ENCODE measurements at regions not wholly inside any gene's neighbourhood (a gene's known extent, or its start where the extent isn't known, plus 50 kb on each side); places are given as distances from the start of the nearest gene placed in this dataset.

DNA sequence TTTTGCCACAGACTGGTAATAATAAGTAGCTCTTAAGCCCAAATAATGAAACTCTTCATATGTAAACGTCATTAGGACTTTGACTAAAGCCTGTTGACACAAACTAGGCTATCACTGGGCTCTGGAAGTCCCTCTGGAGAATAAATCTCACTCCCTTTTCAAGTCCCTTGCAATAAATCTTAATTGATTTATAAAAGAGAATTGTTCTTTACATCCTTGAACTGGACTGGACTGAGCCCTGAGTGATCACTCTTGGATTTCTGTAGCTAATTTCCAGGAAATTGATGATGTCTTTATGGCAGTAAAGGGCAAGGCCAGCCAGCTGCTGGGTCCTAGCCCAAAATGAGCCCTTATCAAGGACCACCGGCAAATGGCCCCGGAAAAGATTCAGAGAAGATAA, 1162.7 kb downstream of the BCL11B start:
- H3K36me3 ChIP-seq (ENCODE audit: insufficient read depth, low read depth, low read length), result no peaks in the 10 kb centered on the region
- H3K27me3 ChIP-seq (ENCODE audit: insufficient read depth, low read length), result no peaks in the 10 kb centered on the region
- H3K4me3 ChIP-seq (ENCODE audit: low read length), result no peak overlapping the region
- H3K9me3 ChIP-seq (ENCODE audit: insufficient read depth, low read depth, low read length), result no peaks in the 10 kb centered on the region
- peaks cover 11% of the 10 kb centered on the region for H3K4me1 ChIP-seq (ENCODE audit: insufficient read depth, low read length)
- no peak overlapping the region for H3K9ac ChIP-seq (ENCODE audit: low read depth, low read length)
- no peak overlapping the region for H3K27ac ChIP-seq (ENCODE audit: low read length)

GRCh38 chr14:98112194-98112780, 1159.7 kb downstream of the BCL11B start:
- no peaks in the 10 kb centered on the region for H3K9me3 ChIP-seq (ENCODE audit: insufficient read depth, low read depth, low read length)
- no peaks in the 10 kb centered on the region for H3K36me3 ChIP-seq (ENCODE audit: insufficient read depth, low read depth, low read length)
- H3K4me1 ChIP-seq (ENCODE audit: insufficient read depth, low read length), result peaks cover 11% of the 10 kb centered on the region
- no peaks in the 10 kb centered on the region for H3K27me3 ChIP-seq (ENCODE audit: insufficient read depth, low read length)
- no peak overlapping the region for H3K27ac ChIP-seq (ENCODE audit: low read length)
- no peak overlapping the region for H3K9ac ChIP-seq (ENCODE audit: low read depth, low read length)
- H3K4me3 ChIP-seq (ENCODE audit: low read length), result no peak overlapping the region

GRCh38 chr14:98114122-98114895, 1157.7 kb downstream of the BCL11B start:
- no peak overlapping the region for H3K9ac ChIP-seq (ENCODE audit: low read depth, low read length)
- peaks cover 3% of the 10 kb centered on the region; the same call in 1 of the 2 replicates for H3K4me1 ChIP-seq (ENCODE audit: insufficient read depth, low read length)
- H3K9me3 ChIP-seq (ENCODE audit: insufficient read depth, low read depth, low read length), result no peaks in the 10 kb centered on the region
- H3K36me3 ChIP-seq (ENCODE audit: insufficient read depth, low read depth, low read length), result no peaks in the 10 kb centered on the region
- H3K27ac ChIP-seq (ENCODE audit: low read length), result no peak overlapping the region
- no peak overlapping the region for H3K4me3 ChIP-seq (ENCODE audit: low read length)
- no peaks in the 10 kb centered on the region for H3K27me3 ChIP-seq (ENCODE audit: insufficient read depth, low read length)

- H3K4me3 ChIP-seq (ENCODE audit: low read length), result no peak overlapping the region
- H3K9ac ChIP-seq (ENCODE audit: low read depth, low read length), result no peak overlapping the region
- no peak overlapping the region for H3K27ac ChIP-seq (ENCODE audit: low read length)
- H3K27me3 ChIP-seq (ENCODE audit: insufficient read depth, low read length), result no peaks in the 10 kb centered on the region
- no peaks in the 10 kb centered on the region for H3K9me3 ChIP-seq (ENCODE audit: insufficient read depth, low read depth, low read length)
- no peaks in the 10 kb centered on the region for H3K36me3 ChIP-seq (ENCODE audit: insufficient read depth, low read depth, low read length)
- H3K4me1 ChIP-seq (ENCODE audit: insufficient read depth, low read length), result no peaks in the 10 kb centered on the region
Measured at GRCh38 chr14:98114946-98115345, 1157.1 kb downstream of the BCL11B start.

DNA sequence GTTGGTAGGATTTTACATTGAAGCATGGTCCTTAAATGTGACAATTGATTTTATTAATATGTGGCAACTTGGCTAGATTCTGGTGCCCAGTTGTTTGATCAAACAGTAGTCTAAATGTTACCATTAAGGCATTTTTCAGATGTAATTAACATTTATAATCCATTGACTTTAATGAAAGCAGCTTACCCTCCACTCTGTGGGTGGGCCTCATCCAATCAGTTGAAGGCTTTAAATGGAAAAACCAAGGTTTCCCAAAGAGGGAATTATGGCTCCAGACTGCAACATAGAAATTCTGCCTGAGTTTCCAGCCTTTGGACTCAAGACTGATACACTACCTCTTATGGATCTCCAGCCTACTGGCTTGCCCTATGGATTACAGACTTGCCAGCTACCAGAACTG, 1153.2 kb downstream of the BCL11B start:
- Histone ChIP-seq H3K27me3 (ENCODE audit: insufficient read depth, low read length) (no peaks in the 10 kb centered on the region), H3K27ac (ENCODE audit: low read length) (no peak overlapping the region), H3K9ac (ENCODE audit: low read depth, low read length) (no peak overlapping the region), H3K9me3 (ENCODE audit: insufficient read depth, low read depth, low read length) (no peaks in the 10 kb centered on the region), H3K4me1 (ENCODE audit: insufficient read depth, low read length) (no peaks in the 10 kb centered on the region), H3K4me3 (ENCODE audit: low read length) (no peak overlapping the region), H3K36me3 (ENCODE audit: insufficient read depth, low read depth, low read length) (no peaks in the 10 kb centered on the region)

DNA sequence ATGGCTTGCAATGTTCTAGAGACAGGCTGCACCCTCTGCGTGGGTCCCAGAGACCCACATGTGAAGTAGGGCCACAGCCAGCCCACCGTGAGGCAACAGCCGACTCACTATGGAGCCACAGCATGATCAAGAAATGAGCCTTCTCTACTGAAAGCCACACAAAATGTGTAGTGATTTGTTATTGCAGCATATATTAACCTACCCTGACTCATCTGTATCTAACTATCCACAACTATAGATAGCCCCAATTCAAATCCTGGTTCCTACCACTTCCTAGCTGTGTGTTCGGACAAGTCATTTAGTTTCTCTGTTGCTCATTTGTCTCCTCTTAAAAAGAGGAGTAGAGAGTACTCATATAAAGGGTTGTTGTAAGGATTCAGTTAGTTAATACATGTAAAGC, 1152.3 kb downstream of the BCL11B start:
- Histone ChIP-seq H3K9me3 (ENCODE audit: insufficient read depth, low read depth, low read length) (no peaks in the 10 kb centered on the region), H3K9ac (ENCODE audit: low read depth, low read length) (no peak overlapping the region), H3K4me1 (ENCODE audit: insufficient read depth, low read length) (no peaks in the 10 kb centered on the region), H3K27ac (ENCODE audit: low read length) (no peak overlapping the region), H3K36me3 (ENCODE audit: insufficient read depth, low read depth, low read length) (no peaks in the 10 kb centered on the region), H3K27me3 (ENCODE audit: insufficient read depth, low read length) (no peaks in the 10 kb centered on the region), H3K4me3 (ENCODE audit: low read length) (no peak overlapping the region)

DNA sequence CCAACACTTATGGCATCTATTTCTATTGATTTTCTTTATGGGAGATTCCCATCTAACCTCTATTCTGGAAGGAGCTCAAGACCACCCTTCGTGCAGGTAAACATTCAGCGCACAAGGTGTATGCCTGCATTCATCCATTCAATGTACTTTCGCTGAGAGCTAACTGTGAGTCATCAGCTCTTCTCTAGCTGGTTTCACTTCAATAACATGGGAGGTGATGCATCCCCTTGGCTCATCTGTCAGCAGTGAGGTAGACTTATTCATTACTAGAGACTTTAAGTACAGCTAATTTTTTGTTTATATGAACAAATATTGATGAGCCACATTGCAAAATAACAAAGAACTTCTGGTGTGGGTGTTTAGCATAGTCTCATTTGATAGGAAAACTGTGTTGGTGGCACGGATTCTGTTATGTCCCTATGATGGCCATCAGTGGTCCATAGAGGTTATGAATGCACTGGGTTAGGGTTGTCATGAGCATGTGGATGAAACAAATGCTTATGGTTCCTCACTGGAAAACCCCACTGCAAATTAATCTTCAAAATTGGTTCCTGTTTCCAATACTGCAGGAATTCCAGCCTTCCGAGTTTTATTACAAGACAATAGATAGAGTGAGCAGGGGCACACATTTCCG, 1151.0 kb downstream of the BCL11B start:
- Histone ChIP-seq H3K4me1 (ENCODE audit: insufficient read depth, low read length) (no peaks in the 10 kb centered on the region), H3K9me3 (ENCODE audit: insufficient read depth, low read depth, low read length) (no peaks in the 10 kb centered on the region; the same call in 1 of the 2 replicates), H3K36me3 (ENCODE audit: insufficient read depth, low read depth, low read length) (no peaks in the 10 kb centered on the region), H3K27ac (ENCODE audit: low read length) (no peak overlapping the region), H3K9ac (ENCODE audit: low read depth, low read length) (no peak overlapping the region), H3K4me3 (ENCODE audit: low read length) (no peak overlapping the region), H3K27me3 (ENCODE audit: insufficient read depth, low read length) (no peaks in the 10 kb centered on the region)

GRCh38 chr14:98122527-98122926, 1149.5 kb downstream of the BCL11B start:
- H3K36me3 ChIP-seq (ENCODE audit: insufficient read depth, low read depth, low read length), result no peaks in the 10 kb centered on the region
- no peaks in the 10 kb centered on the region for H3K4me1 ChIP-seq (ENCODE audit: insufficient read depth, low read length)
- H3K27ac ChIP-seq (ENCODE audit: low read length), result no peak overlapping the region
- no peak overlapping the region for H3K9ac ChIP-seq (ENCODE audit: low read depth, low read length)
- H3K27me3 ChIP-seq (ENCODE audit: insufficient read depth, low read length), result no peaks in the 10 kb centered on the region
- no peak overlapping the region for H3K4me3 ChIP-seq (ENCODE audit: low read length)
- H3K9me3 ChIP-seq (ENCODE audit: insufficient read depth, low read depth, low read length), result no peaks in the 10 kb centered on the region; the same call in 1 of the 2 replicates

GRCh38 chr14:98130691-98131090, 1141.3 kb downstream of the BCL11B start:
- Histone ChIP-seq H3K9me3 (ENCODE audit: insufficient read depth, low read depth, low read length) (no peaks in the 10 kb centered on the region), H3K27me3 (ENCODE audit: insufficient read depth, low read length) (no peaks in the 10 kb centered on the region), H3K9ac (ENCODE audit: low read depth, low read length) (no peak overlapping the region), H3K36me3 (ENCODE audit: insufficient read depth, low read depth, low read length) (no peaks in the 10 kb centered on the region), H3K4me1 (ENCODE audit: insufficient read depth, low read length) (no peaks in the 10 kb centered on the region), H3K4me3 (ENCODE audit: low read length) (no peak overlapping the region), H3K27ac (ENCODE audit: low read length) (no peak overlapping the region)

DNA sequence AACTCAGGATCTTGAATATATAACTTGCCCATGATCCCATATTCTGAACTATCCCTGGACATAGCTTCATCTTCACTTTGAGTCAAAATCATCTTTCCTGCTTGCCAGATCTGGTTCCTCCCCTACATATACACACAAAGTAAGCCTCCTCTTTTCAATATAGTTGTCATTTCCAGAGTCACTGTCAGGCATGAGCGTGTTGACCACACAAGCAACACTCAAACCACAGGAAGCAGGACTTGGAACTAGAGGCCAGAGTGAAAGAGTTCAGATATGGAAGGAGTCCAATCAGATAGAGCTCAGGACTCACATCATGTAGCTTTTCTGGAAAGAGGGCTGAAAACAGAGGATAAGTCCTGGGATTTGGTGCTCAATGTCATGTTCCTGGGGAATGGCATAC, 1140.6 kb downstream of the BCL11B start:
- H3K9ac ChIP-seq (ENCODE audit: low read depth, low read length), result no peak overlapping the region
- H3K9me3 ChIP-seq (ENCODE audit: insufficient read depth, low read depth, low read length), result no peaks in the 10 kb centered on the region
- no peaks in the 10 kb centered on the region for H3K4me1 ChIP-seq (ENCODE audit: insufficient read depth, low read length)
- H3K36me3 ChIP-seq (ENCODE audit: insufficient read depth, low read depth, low read length), result no peaks in the 10 kb centered on the region
- H3K4me3 ChIP-seq (ENCODE audit: low read length), result no peak overlapping the region
- H3K27ac ChIP-seq (ENCODE audit: low read length), result no peak overlapping the region
- H3K27me3 ChIP-seq (ENCODE audit: insufficient read depth, low read length), result no peaks in the 10 kb centered on the region

DNA sequence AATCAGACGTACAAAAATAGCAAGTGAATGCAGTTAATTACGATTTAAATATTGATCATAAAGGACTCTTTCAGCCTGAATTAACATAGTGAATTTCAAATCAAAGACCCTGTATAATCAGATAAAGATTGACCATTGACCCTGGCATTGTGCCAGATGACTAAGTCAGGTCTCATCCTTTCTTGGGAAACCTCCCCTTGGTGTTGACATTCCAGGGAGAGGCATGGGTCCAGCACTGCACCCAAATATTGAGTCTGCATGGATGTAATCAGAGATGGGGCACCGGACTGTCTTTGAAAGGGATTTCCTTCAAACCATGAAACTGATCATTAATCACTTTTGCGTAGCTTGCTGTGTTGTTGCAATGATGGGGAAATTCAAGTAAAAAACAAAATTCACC, 1138.2 kb downstream of the BCL11B start:
- H3K4me1 ChIP-seq (ENCODE audit: insufficient read depth, low read length), result peaks cover 10% of the 10 kb centered on the region; the same call in 1 of the 2 replicates
- no peaks in the 10 kb centered on the region for H3K27me3 ChIP-seq (ENCODE audit: insufficient read depth, low read length)
- no peaks in the 10 kb centered on the region for H3K9me3 ChIP-seq (ENCODE audit: insufficient read depth, low read depth, low read length)

More for the DNA sequence above, 1138.2 kb downstream of the BCL11B start:
- no peaks in the 10 kb centered on the region for H3K36me3 ChIP-seq (ENCODE audit: insufficient read depth, low read depth, low read length)
- H3K27ac ChIP-seq (ENCODE audit: low read length), result no peak overlapping the region
- H3K9ac ChIP-seq (ENCODE audit: low read depth, low read length), result no peak overlapping the region
- H3K4me3 ChIP-seq (ENCODE audit: low read length), result no peak overlapping the region
